OCI-LY3 (cell line): ENCODE measurements at regions not wholly inside any gene's neighbourhood (a gene's known extent, or its start where the extent isn't known, plus 50 kb on each side); places are given as distances from the start of the nearest gene placed in this dataset.

Source experiments
- EZH2phosphoT487 ChIP-seq: fragments of 200-600 bp; shearing (Covaris generic); IDR thresholded peaks from 2 replicates; pipeline ENCODE4 v1.6.1; 2018; ENCODE audit warnings: antibody characterized with exemption, mixed run types, low read depth
- TF ChIP-seq, protein P1 (sequence below): fragments of 200-600, 300-600 bp; sonication (generic); IDR thresholded peaks from 2 replicates; pipeline ENCODE4 v1.5.1; 2014; ENCODE audit warnings: antibody characterized with exemption, low read length, low read depth

DNA sequence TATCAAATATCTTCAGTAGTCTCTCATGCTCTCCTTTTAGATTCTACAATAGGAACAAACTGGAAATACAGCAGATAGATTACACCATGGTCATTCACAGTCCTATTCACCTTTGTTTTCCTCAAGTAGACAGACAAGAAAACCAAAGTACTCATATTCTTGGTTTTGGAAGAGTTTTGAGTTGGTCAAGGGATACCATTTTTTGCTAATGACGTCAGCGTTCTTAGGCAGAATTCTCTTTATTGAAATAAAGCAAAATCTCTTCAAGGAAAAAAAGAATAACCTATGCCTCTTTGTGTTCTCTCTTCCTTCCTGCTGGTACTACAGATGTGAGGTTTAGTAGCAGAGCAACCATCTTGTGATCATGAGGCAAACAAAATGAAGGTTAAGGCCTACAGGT is 268.3 kb upstream of the PDZRN3 start:
- TF ChIP-seq, protein P1, sequence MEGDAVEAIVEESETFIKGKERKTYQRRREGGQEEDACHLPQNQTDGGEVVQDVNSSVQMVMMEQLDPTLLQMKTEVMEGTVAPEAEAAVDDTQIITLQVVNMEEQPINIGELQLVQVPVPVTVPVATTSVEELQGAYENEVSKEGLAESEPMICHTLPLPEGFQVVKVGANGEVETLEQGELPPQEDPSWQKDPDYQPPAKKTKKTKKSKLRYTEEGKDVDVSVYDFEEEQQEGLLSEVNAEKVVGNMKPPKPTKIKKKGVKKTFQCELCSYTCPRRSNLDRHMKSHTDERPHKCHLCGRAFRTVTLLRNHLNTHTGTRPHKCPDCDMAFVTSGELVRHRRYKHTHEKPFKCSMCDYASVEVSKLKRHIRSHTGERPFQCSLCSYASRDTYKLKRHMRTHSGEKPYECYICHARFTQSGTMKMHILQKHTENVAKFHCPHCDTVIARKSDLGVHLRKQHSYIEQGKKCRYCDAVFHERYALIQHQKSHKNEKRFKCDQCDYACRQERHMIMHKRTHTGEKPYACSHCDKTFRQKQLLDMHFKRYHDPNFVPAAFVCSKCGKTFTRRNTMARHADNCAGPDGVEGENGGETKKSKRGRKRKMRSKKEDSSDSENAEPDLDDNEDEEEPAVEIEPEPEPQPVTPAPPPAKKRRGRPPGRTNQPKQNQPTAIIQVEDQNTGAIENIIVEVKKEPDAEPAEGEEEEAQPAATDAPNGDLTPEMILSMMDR, result no peak
- TF ChIP-seq EZH2phosphoT487, result no peak
